ENCODE measurements at regions not wholly inside any gene's neighbourhood (a gene's known extent, or its start where the extent isn't known, plus 50 kb on each side); places are given as distances from the start of the nearest gene placed in this dataset.
"Not testable (repeated sequence)": the region's sequence is repeated elsewhere in the genome, so short reads cannot be mapped to it uniquely, and the experiment has no call there.

- DNase-seq, result no peak
These were observed 112.5 kb downstream of the RRAGC start for GRCh38 chr1:38746941-38747600.

- DNase-seq, result no peak
These were observed 113.1 kb downstream of the RRAGC start for GRCh38 chr1:38746402-38746935.

GRCh38 chr1:38745476-38746401 is 113.8 kb downstream of the RRAGC start:
- DNase-seq, result no peak

GRCh38 chr1:38744452-38745350 is 114.9 kb downstream of the RRAGC start:
- no peak for DNase-seq

GRCh38 chr1:38743184-38743583 is 116.4 kb downstream of the RRAGC start:
- no peak for DNase-seq

GRCh38 chr1:38741341-38741740 is 118.2 kb downstream of the RRAGC start:
- DNase-seq, result no peak

- DNase-seq, result no peak
These were observed 119.1 kb downstream of the RRAGC start for GRCh38 chr1:38740487-38740886.

- no peak for DNase-seq
These were observed 121.4 kb downstream of the RRAGC start for GRCh38 chr1:38738207-38738606.

GRCh38 chr1:38736399-38736798 is 123.2 kb downstream of the RRAGC start:
- DNase-seq, result no peak

GRCh38 chr1:38735651-38736161 is 123.9 kb downstream of the RRAGC start:
- no peak for DNase-seq

GRCh38 chr1:38733761-38734160 is 125.8 kb downstream of the RRAGC start:
- no peak for DNase-seq

- DNase-seq, result no peak
These were observed 128.8 kb downstream of the RRAGC start for GRCh38 chr1:38730511-38731397.

- no peak for DNase-seq
These were observed 131.0 kb downstream of the RRAGC start for GRCh38 chr1:38728585-38728908.

- DNase-seq, result no peak
These were observed 131.6 kb downstream of the RRAGC start for GRCh38 chr1:38727684-38728584.

- DNase-seq, result not testable (repeated sequence)
These were observed 134.1 kb downstream of the RRAGC start for GRCh38 chr1:38725321-38725961.

GRCh38 chr1:38724160-38725131 is 135.1 kb downstream of the RRAGC start:
- DNase-seq, result no peak

- DNase-seq, result no peak
These were observed 137.8 kb downstream of the RRAGC start for GRCh38 chr1:38721816-38722215.

GRCh38 chr1:38719880-38720279 is 139.7 kb downstream of the RRAGC start:
- DNase-seq, result no peak

- no peak for DNase-seq
These were observed 141.5 kb downstream of the RRAGC start for GRCh38 chr1:38718031-38718430.
